Thoracic aorta (tissue), 2 donors: ENCODE measurements at regions not wholly inside any gene's neighbourhood (a gene's known extent, or its start where the extent isn't known, plus 50 kb on each side); places are given as distances from the start of the nearest gene placed in this dataset.

Experiments used
- ATAC-seq: fragments of 150-250 bp; one replicate; pipeline ENCODE4 v1.8.0; 2017; ENCODE audit warnings: low read depth; ENCODE audit not compliant: insufficient number of reproducible peaks, low FRiP score
- DNase-seq: peaks from one replicate; pipeline ENCODE4 v3.0.0-alpha.2; 2020; ENCODE audit warnings: low spot score
- H3K27ac ChIP-seq, 2 donors: fragments of 200-600 bp; sonication (generic); 1 replicate in 1 of 2; 2 replicates in 1 of 2; pipeline ENCODE4 v1.5.1; 2016; ENCODE audit warnings: mild to moderate bottlenecking in 2 of 2, moderate library complexity in 2 of 2
- H3K27me3 ChIP-seq: fragments of 200-600 bp; sonication (generic); replicated peaks from 2 replicates; pipeline ENCODE4 v1.6.0; 2016; ENCODE audit warnings: mild to moderate bottlenecking; ENCODE audit not compliant: insufficient read depth
- H3K36me3 ChIP-seq: fragments of 200-600 bp; sonication (generic); one replicate; pipeline ENCODE4 v1.5.1; 2016
- H3K4me1 ChIP-seq, 2 donors: fragments of 200-600 bp; sonication (generic); 1 replicate in 1 of 2; 2 replicates in 1 of 2; pipeline versions ENCODE4 v1.5.1 to v1.6.0; 2016; ENCODE audit warnings: low read depth in 2 of 2, mild to moderate bottlenecking in 1 of 2; ENCODE audit not compliant: control insufficient read depth in 1 of 2
- H3K4me3 ChIP-seq: fragments of 200-600 bp; sonication (generic); 2 replicates; pipeline ENCODE4 v1.5.1; 2016; ENCODE audit warnings: mild to moderate bottlenecking
- H3K9me3 ChIP-seq: fragments of 200-600 bp; sonication (generic); 2 replicates; pipeline ENCODE4 v1.5.1; 2016
- CTCF ChIP-seq: fragments of 200-600 bp; sonication (generic); IDR thresholded peaks from one replicate; pipeline ENCODE4 v1.5.1; 2019; ENCODE audit warnings: antibody characterized with exemption

- Histone ChIP-seq H3K27ac (no peak overlapping the region), H3K27me3 (no peaks in the 10 kb centered on the region), H3K36me3 (no peaks in the 10 kb centered on the region), H3K4me1 (no peaks in the 10 kb centered on the region), H3K9me3 (no peaks in the 10 kb centered on the region), H3K4me3 (no peak overlapping the region)
- no peak for DNase-seq
- no peak for TF ChIP-seq CTCF
- no peak for ATAC-seq
Measured at GRCh38 chr19:31532034-31532433, 182.8 kb upstream of the TSHZ3 start.

- no peak for ATAC-seq
- H3K4me3 ChIP-seq = no peak overlapping the region
- H3K27ac ChIP-seq = no peak overlapping the region
Measured at GRCh38 chr19:31533114-31533513, 183.9 kb upstream of the TSHZ3 start.

GRCh38 chr19:31534231-31534630, 185.0 kb upstream of the TSHZ3 start:
- TF ChIP-seq CTCF = no peak
- no peaks in the 10 kb centered on the region for H3K27me3 ChIP-seq
- H3K4me3 ChIP-seq = no peak overlapping the region
- no peak overlapping the region for H3K27ac ChIP-seq
- ATAC-seq (no peak), DNase-seq (no peak)
- no peaks in the 10 kb centered on the region for H3K36me3 ChIP-seq
- no peaks in the 10 kb centered on the region for H3K4me1 ChIP-seq
- no peaks in the 10 kb centered on the region for H3K9me3 ChIP-seq

More at GRCh38 chr19:31533114-31533513, 183.9 kb upstream of the TSHZ3 start:
- no peaks in the 10 kb centered on the region for H3K4me1 ChIP-seq
- no peak for TF ChIP-seq CTCF
- H3K27me3 ChIP-seq = no peaks in the 10 kb centered on the region
- H3K36me3 ChIP-seq = no peaks in the 10 kb centered on the region
- no peaks in the 10 kb centered on the region for H3K9me3 ChIP-seq
- no peak for DNase-seq

- Histone ChIP-seq H3K27ac (no peak overlapping the region), H3K4me3 (no peak overlapping the region), H3K4me1 (no peaks in the 10 kb centered on the region), H3K27me3 (no peaks in the 10 kb centered on the region), H3K9me3 (no peaks in the 10 kb centered on the region), H3K36me3 (no peaks in the 10 kb centered on the region)
- DNase-seq = no peak
- ATAC-seq = no peak
- TF ChIP-seq CTCF = no peak
Measured at GRCh38 chr19:31534786-31535657, 185.8 kb upstream of the TSHZ3 start.

GRCh38 chr19:31535691-31536460, 186.6 kb upstream of the TSHZ3 start:
- no peak overlapping the region for H3K27ac ChIP-seq
- ATAC-seq (no peak), DNase-seq (no peak)
- H3K36me3 ChIP-seq = no peaks in the 10 kb centered on the region
- TF ChIP-seq CTCF = no peak
- no peaks in the 10 kb centered on the region for H3K9me3 ChIP-seq
- H3K4me3 ChIP-seq = no peak overlapping the region
- H3K4me1 ChIP-seq = no peaks in the 10 kb centered on the region
- no peaks in the 10 kb centered on the region for H3K27me3 ChIP-seq
